Stimulated activated CD8-positive, alpha-beta memory T cell treated with anti-CD3 and anti-CD28 coated beads, Interleukin-4, amount 100 ng/mL, for 1 hour (primary cell): ENCODE measurements at regions not wholly inside any gene's neighbourhood (a gene's known extent, or its start where the extent isn't known, plus 50 kb on each side); places are given as distances from the start of the nearest gene placed in this dataset.
"Not testable (repeated sequence)": the region's sequence is repeated elsewhere in the genome, so short reads cannot be mapped to it uniquely, and the experiment has no call there.

Experiments used
- DNase-seq, 2 donors: peaks; one replicate each; pipeline ENCODE4 v3.0.0-alpha.2; 2020; ENCODE audit warnings: low read depth in 2 of 2, low spot score in 1 of 2

DNA sequence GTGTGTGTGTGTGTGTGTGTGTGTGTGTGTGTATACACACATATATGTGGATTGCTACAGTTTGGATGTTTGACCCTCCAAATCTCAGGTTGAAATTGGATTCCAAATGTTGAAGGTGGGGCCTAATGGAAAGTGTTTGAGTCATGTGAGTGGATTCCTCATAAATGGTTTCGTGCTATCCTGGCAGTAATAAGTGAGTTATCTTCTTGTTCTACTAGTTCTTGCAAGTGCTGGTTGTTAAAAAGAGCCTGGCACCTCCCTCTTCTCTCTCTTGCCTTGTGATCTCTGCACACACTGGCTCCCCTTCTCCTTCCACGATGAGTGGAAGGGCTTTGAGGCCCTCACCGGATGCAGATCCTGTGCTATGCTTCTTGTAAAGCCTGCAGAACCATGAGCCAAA lies 344.1 kb downstream of the SH2D1A start:
- no peak for DNase-seq

GRCh38 chrX:124699876-124700275 lies 353.5 kb downstream of the SH2D1A start:
- DNase-seq, result no peak

GRCh38 chrX:124717537-124717936 lies 371.2 kb downstream of the SH2D1A start:
- DNase-seq, result no peak

- no peak for DNase-seq
These were observed 372.7 kb downstream of the SH2D1A start for GRCh38 chrX:124719060-124719459.

GRCh38 chrX:124720532-124720931 lies 374.2 kb downstream of the SH2D1A start:
- DNase-seq, result no peak

DNA sequence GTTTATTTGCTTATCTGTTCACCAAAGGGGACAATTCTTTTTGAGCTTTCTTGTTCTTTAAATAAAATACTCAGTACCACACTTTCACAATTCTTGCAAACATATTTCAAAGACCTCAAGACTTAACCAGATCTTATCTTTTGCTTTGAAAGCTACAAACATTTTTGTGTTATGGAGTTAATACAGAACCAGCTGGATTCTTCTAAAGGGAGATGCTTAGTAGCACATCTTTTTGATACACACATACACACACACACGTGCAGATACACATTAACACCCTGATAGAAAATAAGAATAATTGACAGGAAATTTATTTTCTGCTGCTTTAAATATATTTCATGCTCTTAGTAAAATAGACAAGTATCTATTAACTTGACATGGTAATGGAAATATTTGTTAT lies 379.1 kb downstream of the SH2D1A start:
- DNase-seq, result no peak

DNA sequence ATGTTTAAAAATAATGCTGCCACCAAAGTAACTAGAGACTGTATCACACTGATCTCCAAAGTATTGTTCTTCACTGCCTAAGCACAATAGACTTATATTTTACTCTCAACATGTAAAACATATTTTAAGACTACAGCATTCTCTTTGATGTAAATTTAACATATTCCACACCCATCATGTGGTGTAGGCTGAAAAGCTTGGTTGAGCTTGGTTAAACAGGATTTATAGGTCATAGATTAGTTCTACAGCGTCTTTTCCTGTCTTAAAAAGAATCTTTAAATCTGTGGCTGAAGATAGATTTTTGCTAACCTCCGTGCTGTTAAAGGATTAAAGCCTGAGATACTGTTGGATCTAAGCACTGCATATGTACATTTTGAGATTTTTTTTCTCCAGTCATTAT lies 379.9 kb downstream of the SH2D1A start:
- DNase-seq, result no peak

DNA sequence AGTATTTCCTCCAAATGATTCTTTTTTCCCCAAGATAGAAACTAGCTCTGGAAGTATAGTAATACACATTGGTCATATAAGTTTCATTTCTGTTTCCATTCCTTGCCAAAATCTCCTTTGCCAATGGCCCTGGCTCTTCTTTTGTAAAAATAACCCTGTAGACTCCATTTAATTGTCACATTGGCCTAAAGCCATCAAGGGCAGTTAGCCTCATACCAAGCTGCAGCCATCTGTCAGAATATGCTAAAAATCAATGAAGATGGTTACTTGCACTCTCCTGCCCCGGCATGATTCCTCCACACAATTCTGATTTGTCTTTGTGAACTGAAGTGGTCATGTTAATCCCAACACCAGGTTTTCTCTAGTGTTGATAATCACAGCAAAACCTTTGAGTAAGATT lies 380.5 kb downstream of the SH2D1A start:
- DNase-seq, result no peak

DNA sequence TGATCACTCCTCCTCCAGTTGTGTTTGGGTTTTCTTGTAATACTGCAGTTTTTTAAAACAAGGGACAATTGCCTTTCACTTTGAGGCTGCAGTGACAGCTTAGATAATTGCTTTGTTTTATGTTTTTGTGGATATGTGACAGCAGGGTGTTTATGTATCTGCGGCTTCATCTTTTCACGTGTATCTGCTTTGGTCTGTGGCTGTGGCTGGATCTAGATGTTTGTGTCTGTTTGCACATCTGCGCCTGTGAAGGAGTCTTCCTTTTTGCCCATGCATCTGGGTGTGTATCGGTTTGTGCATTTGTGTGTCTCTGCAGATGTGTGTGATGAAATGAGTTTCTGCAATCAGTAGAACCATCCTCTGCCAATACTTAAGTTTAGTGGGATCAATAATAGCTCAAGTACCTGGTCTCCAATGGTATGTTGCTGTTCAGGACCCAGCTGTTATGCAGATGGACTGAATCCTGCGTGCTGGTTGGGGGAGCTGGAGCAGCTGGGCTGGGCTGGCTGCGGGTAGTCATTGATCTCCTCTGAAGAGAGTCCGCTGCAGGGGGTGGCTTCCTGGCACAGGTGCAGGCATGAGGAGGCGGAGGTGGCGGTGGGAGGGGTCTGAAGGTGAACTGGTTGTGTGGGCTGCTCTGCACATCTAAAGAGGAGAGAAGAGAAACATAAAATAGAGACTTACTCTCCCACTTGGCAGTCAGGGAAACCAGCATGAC lies 390.3 kb downstream of the SH2D1A start:
- peak in 1 of 2 donors; percentile 23 for DNase-seq

GRCh38 chrX:124737771-124738170 lies 391.4 kb downstream of the SH2D1A start:
- DNase-seq, result no peak

GRCh38 chrX:124747295-124747694 lies 400.9 kb downstream of the SH2D1A start:
- DNase-seq, result no peak

- no peak for DNase-seq
These were observed 418.0 kb downstream of the SH2D1A start for GRCh38 chrX:124764354-124764753.

- no peak for DNase-seq
These were observed 422.8 kb downstream of the SH2D1A start for GRCh38 chrX:124769166-124769565.

- DNase-seq, result no peak
These were observed 424.9 kb downstream of the SH2D1A start for GRCh38 chrX:124771292-124771691.

GRCh38 chrX:124788253-124788652 lies 441.9 kb downstream of the SH2D1A start:
- DNase-seq, result not testable (repeated sequence)

- not testable (repeated sequence) for DNase-seq
These were observed 443.5 kb downstream of the SH2D1A start for GRCh38 chrX:124789874-124790273.

- no peak for DNase-seq
These were observed 445.2 kb downstream of the SH2D1A start for GRCh38 chrX:124791492-124792095.

DNA sequence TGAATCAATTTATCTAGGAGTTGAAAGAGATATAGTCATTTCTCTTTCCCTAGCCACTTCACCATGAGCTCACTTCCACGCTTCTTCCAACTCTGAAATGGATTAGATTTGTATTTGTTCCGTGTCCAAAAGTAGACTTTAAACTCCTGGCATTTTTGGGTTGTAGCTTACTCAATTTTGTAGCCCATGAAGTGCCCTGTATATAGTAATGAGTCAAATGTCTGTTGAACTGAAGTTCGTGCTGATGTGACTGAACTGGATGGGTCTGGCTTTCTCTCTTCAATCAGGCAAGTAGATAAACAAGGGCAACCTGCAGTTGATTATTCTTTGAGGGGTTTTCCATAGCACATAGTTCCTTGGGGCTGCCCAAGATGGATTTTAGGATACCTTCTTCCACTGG lies 450.6 kb downstream of the SH2D1A start:
- DNase-seq, result no peak

- no peak for DNase-seq
These were observed 458.6 kb downstream of the SH2D1A start for GRCh38 chrX:124804962-124805361.

- no peak for DNase-seq
These were observed 459.1 kb downstream of the SH2D1A start for GRCh38 chrX:124805486-124805885.

DNA sequence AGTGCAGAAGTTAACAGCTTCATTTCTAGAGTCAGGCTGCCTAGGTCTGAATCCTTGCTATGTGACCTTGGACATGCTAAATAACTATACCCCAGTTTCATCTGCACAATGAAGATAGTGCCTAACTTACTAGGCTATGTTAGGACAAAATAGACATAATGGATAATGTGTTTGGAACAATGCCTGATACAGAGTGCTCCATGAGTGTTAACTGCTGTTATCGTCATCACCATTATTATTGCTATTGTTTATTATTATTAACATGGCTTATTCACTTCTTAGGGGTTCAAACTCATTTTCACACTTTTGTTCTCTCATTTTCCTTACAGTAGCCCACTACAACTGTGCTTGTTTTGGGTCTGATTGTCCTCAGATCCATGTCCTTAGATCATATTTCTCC lies 467.7 kb downstream of the SH2D1A start:
- DNase-seq, result no peak

DNA sequence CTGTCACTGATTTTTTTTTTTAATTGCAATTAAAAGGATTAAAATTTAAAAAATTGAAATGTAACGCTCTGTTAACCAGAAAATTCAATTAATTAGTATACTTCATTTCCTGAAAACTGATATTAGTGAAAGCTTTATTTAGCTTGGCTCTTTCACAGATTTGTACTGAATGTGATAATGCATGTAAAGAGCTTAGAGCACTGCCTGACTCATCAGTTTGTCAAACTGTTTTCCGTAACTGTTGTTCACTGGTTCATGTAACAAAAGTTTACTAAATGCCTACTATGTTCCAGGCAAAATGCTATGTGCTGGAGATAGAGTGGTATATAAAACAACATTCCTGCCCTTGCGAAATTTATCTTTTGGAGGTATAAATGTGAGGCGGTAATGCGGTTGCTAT lies 471.7 kb downstream of the SH2D1A start:
- no peak for DNase-seq

DNA sequence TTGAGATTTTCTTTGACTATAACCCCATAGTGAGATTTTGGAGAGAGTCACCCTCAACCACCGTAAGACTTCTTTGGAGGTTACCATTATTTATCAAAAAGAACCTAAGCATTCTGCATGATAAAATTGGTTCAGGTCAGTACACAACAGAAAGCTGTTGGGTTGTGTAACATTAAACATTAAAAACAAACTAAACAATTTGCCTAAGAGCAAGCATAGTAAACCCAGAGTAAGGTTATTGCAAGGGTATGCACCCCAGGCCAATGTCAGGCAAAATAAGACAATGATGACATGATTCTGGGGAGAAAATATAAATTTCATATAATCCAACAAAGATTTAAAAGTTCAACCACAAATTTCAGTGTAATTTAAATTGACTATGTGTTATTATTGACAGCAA lies 472.4 kb downstream of the SH2D1A start:
- DNase-seq, result no peak
